ENCODE measurements at regions not wholly inside any gene's neighbourhood (a gene's known extent, or its start where the extent isn't known, plus 50 kb on each side); places are given as distances from the start of the nearest gene placed in this dataset.
"Not testable (repeated sequence)": the region's sequence is repeated elsewhere in the genome, so short reads cannot be mapped to it uniquely, and the experiment has no call there.

DNA sequence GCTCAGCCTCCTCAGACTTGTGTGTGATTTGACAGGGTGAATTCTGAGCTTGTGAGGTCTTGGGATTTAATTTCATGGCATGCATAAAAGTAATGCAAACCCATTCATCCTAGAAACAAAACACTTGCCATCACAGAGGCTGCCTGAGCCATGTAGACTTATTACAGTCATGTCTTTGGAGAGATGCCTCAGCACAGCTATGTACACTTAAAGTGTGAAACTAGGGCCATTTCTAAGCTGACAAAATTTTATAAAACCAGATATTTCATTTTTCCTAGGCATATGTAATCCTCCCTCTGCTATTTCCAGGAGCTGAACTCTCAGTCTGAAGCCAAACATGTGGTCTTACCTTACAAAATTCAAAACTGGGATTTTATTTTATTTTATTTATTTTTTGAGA, 322.2 kb upstream of the SPHKAP start:
- no peak for DNase-seq

DNA sequence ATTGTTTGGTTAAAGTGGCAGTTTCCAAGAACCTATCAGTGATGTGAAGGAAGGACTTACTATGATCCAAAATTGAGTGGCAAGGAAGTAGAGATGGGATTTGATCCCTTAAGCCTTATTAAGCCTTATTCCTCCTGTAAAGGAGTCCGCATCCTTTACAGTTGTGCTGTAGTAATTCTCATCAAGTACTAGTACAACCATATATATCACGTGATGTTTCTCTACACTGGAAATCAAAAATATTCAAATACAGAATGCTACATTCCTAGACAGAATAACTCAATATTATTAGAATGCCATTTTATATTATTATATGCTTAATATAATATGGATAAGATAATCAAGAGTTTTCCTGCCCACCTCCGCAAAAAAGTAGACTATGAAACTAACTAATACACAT, 312.4 kb upstream of the SPHKAP start:
- DNase-seq: no peak

DNA sequence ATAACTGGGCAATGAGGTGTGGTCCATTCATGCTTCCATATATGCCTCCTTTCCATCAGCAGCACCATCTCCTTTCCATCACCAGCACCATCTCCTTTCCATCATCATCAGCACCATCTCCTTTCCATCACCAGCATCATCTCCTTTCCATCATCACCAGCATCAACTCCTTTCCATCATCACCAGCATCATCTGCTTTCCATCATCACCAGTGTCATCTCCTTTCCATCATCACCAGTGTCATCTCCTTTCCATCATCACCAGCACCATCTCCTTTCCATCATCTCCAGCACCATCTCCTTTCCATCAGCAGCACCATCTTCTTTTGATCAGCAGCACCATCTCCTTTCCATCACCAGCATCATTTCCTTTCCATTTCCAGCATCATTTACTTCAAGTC, 297.5 kb upstream of the SPHKAP start:
- DNase-seq: no peak

DNA sequence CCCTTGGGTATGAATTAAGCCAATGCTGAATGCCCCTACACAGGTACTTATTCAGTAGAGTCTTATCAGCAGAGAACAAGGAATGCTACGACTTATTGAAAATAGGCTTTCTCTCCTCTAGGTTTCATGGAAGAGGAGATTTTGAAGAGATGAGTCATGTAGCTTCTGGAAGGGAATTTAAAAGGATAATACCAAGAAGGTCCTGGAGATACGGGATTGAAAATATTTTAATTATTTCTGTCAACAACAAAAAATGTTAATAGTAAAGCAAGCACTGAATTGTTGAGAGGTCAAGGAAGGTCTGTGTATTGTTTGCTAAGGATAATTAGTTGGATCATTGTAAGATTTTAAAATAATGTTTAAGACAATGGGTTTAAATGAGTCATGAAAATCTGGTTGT, 293.0 kb upstream of the SPHKAP start:
- DNase-seq: no peak

DNA sequence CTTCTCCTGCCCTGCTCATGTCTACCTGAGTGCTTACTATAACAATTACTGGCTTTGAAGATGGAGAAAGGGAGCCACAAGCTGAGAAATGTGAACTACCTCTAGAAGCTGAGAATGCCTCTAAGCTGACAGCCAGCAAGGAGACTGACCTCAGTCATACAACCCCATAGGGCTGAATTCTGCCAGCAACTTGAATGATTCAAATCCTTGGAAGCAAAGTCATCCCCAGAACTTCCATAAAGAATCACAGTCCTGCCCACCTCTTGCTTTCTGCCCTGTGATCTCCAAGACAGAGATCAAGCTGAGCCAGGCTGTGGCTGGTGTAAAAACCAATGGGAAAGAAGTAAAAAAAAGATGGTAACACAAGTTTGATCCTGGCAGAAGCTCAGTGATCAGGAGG, 288.2 kb upstream of the SPHKAP start:
- DNase-seq: no peak

DNA sequence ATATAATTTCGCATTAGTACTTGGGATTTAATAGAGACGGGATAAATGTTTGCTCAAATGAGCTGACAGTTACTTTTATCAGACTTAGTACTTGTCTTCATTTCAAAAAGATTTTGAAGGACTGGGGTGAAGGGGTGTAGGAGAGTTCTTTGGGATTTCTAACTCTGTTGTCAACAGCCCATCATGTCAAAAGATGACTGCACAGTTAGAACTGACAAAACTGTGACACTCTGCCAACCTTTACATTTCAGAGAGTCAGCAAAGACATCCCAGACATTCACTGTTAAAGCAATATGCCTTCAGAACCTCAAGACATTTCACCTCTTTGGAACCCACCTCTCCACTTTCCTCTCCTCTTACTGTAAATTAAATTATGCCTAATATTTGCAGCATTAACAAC, 285.4 kb upstream of the SPHKAP start:
- no peak for DNase-seq

DNA sequence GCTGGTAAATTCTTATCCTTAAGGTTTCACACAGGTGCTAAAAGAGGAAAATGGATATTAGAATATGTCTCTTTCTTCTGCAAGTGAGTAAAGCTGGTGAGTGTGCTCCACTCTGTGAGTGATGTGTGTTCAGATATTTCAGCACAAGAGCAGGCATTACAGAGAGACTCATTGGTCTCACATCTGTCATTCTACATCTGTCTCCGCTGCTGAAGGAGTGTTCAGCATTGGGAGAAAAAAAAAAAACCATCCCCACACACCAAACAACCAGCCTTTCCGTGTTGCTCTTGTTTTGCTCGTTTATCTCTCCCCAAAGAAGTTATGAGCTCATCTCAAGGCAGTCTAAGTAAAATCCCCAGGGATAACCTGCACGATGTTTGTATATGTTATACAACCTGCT, 283.9 kb upstream of the SPHKAP start:
- no peak for DNase-seq

DNA sequence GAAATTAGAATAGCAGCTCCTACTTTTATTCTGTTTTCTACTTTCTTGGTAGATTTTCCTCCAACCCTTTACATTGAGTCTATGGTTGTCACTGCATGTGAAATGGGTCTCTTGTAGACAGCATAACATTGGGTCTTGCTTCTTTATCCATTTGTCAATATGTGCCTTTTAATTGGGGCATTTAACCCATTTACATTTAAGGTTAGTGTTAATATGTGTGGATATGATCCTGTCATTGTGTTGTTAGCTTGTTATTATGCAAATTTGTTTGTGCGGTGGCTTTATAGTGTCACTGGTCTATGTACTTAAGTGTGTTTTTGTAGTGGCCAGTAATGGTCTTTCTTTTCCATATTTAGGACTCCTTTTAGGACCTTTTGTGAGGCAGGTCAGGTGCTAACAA, 276.9 kb upstream of the SPHKAP start:
- DNase-seq: no peak

DNA sequence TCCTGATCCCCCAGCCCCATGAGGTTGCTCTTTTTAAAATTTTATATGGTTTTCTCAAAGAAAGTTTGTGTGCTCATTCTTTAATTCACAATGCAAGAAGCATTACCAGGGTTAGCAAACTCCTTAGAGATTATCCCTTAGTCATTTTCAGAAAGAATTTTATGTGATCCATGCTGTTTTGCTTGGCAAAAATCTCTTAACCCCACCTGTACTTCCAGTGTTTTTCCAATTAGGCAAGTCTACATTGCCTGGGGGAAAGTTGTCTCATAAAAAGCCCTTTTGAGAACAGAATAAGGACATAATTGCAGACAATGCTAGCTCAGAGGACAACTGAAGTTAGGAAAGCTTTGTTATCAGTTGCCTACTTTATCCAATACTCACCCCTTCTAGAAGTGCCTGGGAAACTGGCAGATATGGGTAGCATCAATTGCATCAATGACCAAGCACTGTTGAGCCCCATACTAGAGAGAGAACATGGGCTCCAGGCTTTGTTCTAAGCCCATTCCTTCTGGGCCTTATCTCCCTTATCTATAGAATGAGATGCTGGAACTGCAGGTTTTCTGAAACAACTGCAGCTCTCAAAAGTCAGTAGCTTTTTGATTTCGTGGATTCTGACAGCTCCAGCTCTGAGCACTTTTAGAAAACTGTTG, 265.9 kb upstream of the SPHKAP start:
- peak; percentile 67 for DNase-seq

DNA sequence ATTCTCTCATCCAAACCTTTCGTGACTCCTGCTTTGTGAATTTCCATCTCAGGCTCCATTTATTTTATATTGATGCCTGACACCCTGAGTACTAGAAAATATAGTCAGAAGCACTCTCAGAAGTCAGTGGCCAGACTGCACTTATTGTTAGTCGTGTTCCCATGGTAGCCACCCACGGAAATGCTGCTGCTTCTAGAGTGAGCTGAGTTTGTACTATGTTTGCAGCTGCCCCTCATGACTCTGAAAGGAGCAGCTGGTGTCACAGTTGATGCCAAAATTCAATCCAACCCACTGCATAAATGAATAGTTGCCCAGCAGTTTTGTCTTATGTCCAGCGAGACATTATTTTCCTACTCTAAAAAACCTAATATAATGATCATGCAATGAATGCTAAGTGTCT, 265.2 kb upstream of the SPHKAP start:
- peak; percentile 60 for DNase-seq

DNA sequence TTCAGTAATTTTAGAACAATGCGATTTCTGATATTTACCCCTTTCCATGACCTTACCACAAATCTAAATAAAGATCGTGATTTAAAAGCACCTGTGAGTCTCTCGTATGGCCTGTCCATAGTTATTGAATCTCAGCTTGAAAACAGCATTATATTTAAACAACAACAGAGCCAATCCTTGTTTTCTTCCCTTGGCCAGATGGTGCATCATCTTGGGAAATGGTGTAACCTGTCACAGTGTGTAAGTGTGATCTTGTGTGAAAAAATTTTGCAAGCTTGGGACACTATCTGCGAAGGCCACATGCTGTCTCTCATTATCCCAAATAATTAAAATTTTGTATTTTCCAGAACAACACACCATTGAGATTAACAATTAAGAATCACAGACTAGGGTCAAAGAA, 262.7 kb upstream of the SPHKAP start:
- no peak for DNase-seq

DNA sequence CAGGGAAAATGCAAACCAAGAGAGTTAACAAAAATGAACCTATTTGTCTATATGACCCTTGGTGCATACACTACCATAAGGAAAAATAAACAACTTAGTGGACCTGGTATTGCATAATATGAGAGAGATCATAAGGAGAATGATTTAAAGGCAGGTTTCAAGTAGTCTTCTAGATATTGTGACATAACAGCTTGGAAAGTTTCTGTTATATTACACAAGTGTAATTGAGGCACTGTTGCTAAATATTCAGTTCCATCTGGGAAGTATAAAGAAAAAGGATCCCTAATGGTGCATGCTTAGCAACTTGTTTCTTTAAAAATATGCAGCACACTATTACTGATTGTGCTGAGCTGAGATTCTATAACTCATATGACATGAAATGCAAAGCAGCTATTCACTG, 252.2 kb upstream of the SPHKAP start:
- DNase-seq: no peak

DNA sequence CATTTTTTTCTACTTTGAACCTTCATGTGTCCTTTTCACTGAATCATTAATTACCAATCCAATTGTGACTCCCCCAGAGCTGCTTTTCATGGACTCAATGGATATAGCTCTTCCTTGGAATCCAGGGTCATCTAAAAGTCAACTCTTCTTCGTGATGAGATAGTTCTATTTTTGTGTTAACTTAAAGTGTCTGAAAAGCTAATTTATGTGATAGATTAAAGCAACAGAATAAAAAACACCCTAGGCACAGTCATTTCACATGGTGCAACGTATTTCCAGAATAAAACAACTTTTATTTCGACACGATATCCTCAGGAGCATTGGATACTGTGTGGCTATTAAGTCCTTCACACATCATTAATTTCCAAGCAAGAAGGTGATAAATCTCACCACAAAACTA, 250.6 kb upstream of the SPHKAP start:
- no peak for DNase-seq

DNA sequence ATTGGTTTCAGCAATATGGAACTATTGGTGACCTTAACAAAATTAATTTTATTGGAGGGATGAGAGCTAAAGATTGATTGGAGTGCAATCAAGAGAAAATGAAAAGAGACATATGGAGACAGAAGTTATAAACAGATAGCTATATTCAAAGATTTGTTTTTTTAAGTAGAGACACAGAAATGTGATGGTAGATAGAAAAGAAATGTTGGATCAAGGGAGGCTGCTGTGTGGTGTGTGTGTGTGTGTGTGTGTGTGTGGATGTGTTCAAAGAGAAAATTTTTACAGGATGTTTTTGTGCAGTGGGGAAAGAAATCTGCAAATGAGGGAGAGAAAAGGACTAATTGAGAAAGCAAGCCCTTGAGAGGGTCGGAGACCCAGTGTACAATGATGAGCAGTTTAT, 249.5 kb upstream of the SPHKAP start:
- DNase-seq: no peak

DNA sequence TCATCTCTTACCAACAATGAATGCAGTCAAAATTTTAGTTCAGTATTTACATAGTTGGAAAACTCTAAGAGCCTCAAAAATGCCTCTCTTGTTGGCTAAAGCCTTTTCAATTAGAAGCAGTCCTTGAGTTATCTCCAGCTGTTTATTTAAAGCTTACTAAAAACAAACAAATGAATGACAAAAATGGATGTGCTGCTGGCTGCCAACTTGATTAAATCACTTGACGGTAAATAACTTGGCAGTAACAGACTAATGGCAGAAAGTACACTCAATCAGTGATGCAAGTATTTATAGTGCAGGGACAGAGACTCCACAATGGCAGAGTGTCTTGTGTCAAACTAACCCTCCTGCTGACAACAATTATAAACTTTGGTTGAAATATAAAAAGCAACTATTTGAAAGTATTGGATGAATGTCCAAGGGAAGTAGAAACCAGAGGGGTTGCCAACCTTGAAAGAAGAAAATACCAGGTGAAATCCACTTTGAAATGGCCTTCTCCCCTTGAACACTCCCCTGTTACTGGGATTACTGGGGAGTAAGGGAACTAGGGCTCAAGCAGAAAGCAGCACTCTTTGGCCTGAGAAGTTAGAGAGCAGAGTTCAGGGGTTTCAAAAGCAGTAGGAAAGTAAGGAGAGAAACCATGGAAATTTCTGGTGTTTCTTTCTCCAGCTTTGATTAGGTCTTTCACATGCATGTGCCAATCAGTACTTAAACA, 245.2 kb upstream of the SPHKAP start:
- DNase-seq: no peak

DNA sequence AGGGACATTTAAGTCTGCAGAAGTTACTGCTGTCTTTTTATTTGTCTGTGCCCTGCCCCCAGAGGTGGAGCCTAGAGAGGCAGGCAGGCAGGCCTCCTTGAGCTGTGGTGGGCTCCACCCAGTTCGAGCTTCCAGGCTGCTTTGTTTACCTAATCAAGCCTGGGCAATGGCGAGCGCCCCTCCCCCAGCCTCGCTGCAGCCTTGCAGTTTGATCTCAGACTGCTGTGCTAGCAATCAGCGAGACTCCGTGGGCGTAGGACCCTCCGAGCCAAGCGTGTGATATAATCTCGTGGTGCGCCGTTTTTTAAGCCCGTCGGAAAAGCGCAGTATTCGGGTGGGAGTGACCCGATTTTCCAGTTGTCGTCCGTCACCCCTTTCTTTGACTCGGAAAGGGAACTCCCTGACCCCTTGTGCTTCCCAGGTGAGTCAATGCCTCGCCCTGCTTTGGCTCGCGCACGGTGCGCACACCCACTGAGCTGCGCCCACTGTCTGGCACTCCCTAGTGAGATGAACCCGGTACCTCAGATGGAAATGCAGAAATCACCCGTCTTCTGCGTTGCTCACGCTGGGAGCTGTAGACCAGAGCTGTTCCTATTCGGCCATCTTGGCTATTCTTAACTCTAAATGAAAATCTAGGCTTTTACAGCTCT, 244.0 kb upstream of the SPHKAP start:
- DNase-seq: not testable (repeated sequence)

DNA sequence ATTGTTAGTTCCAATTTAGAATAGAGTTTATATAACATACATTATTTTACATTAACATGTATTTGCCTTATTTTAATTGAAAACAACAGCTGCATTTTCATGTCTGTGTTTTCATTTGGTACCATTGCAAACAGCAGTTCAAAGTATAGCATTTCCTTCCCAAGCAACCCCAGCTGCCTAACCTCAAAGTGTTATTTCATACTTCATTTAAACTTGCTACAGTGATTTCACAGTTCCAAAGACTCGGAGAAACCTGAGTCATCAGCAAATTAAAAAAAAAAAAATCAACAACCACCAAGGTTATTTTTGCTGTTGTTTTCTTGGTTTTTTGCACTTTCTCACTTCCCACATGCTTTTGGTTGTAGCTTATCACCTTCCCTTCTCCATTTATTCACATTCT, 236.5 kb upstream of the SPHKAP start:
- no peak for DNase-seq

DNA sequence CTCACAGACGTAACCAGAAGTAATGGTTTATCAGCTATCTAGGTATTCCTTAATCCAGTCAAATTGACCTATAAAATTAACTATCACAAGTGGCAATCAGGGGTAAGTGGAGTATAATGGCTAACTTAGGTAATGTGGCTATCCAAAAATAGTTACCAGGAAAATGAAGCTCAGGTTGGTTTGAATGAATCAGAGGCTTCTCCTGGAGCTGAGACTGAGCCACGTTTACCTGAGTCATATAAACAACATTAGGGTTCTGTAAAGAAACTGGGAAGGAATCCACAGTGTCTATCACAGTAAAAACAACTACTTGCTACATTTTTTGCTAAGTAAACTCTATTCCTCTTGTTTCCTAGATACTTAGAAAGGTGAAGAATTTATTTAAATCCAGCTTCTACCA, 236.0 kb upstream of the SPHKAP start:
- DNase-seq: no peak

DNA sequence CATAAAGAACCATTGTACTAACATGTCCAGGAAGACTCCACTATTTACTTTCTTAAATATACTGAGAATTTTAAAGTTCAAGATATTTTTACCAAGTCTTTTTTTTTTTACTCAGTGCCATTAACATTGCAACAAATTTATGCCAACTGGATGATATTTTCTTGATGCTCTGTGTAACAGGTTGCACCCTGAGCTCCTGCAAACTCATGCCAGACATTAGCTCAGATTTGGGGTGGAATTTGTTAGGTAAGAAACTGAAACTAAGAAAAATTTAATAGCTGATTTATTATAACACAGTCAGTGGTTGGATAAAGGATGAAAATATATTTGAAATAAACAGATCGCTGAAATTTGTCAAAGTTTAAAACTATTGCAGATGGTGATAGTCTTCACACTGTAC, 228.6 kb upstream of the SPHKAP start:
- DNase-seq: no peak

DNA sequence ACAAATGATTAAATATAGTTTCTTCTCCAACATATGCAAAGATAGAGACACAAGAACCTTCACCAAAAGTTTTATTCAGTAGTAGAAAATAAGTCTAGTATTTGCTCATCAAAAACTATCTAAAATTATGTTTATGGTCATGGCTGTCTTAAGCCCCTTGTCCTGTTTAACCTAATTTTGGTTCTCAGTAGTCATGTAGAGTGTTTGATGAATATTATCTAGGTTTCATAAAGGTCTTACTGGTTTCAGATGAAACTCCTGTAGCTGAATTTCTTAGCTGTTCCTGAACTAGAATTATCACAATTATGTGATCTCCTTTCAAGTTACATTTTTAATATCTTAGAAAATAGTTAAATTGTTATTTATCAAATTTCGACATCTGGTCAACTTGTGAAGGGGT, 228.0 kb upstream of the SPHKAP start:
- no peak for DNase-seq

DNA sequence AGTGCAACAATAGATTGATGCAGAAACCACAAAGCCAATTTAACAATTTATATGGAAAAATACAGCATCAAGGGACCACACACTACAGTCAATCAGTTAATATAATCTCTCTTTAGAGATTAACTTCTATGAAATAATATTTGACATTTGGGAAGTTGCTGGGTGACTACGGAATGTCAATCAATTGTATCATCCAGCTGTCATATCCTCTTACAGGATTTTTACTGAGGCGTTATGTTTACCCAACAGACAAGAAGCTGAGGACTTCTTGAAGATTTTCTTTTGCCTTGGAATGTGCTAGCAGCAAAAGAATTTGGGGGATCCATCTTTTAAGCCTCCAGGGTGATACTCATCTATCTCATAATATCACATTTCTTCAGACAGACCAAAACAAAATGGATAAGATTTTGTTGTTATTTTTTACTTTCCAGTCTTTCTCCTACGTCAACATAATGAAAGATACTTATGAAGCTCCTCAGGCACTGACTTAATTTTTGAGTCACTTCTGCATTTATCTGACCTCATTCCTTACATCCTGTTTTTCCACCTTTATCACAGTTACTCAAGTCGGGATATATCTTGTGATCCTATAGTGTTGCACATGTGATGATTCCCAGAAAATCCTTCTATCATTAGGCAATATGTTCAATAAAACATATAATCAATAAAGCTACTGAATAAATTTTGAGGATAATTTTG, 227.2 kb upstream of the SPHKAP start:
- DNase-seq: no peak

DNA sequence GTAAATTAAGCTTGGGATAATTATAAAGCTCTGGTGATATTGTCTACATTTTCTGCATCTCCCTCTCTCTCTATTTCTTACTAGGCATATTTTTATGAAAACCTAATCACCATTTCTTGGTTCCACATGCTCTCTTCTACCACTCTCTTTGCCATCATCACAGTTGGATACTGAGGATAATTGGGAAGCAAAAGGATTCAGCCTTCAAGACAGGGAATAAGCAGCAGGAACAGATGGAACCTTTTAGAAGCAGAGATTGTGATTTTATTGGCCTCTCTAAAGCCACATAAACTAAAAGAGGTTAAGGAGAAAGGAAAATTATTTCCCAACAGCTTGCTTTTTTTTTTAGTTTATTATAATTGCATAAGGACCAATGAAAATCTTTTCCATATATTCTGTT, 226.3 kb upstream of the SPHKAP start:
- DNase-seq: no peak

DNA sequence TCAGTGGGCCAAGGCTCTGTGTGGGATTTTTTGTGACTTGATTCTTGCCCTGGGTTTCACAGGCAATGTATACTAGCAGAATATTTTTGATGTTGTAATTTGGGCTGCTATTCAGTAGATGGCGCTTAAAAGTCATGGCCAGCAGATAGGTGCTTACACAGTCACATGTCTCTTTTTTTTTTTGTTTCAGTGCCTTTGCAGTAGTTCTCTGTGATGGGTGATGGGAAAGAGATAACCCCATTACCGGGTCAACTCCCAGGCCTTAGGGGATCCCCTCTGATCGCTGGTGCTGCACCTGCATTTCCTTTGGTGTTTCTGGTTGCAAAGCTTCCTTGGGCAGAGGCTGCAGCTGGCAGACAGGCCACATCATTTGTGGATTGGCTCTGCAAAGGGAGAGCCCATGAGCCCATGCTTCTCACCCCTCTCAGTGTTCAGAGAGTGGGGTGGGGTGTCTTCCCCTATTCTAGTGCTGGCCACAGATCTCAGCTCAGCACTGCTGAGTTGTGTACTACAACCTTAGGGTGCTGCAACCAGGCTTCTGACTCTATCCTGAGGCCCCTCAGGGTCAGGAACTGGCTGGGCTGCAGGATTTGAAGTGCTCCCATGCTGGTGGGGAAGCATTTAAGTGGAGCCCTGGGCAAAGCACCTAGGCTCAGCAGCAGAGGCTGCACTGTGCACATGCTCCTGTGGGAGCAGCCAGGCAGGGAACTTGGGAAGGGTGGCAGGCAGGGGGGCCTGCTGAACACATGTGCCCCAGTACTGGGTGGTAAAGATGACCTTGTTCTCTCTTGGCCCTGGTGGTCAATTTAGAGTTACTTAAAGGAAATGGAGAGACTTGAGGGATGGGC, 219.8 kb upstream of the SPHKAP start:
- DNase-seq: no peak

Data from islet precursor cell (in vitro differentiated cells).